Uterus (tissue), 2 donors: ENCODE measurements at regions not wholly inside any gene's neighbourhood (a gene's known extent, or its start where the extent isn't known, plus 50 kb on each side); places are given as distances from the start of the nearest gene placed in this dataset.

ENCODE experiments used
- POLR2A ChIP-seq, 2 donors: fragments of 450-650 bp; IDR thresholded peaks; one replicate each; pipeline ENCODE4 v1.6.1; 2016; ENCODE audit warnings: antibody characterized with exemption in 2 of 2, mild to moderate bottlenecking in 1 of 2, moderate library complexity in 1 of 2
- TF ChIP-seq, protein P1 (sequence below), 4 experiments: fragments of 200-600 bp in 2 of 4; fragments of 450-650 bp in 2 of 4; sonication (generic) in 2 of 4; IDR thresholded peaks; one replicate each; pipeline ENCODE4 v1.5.1; 2016 to 2019; ENCODE audit warnings: antibody characterized with exemption in 4 of 4, mild to moderate bottlenecking in 2 of 4, moderate library complexity in 1 of 4

DNA sequence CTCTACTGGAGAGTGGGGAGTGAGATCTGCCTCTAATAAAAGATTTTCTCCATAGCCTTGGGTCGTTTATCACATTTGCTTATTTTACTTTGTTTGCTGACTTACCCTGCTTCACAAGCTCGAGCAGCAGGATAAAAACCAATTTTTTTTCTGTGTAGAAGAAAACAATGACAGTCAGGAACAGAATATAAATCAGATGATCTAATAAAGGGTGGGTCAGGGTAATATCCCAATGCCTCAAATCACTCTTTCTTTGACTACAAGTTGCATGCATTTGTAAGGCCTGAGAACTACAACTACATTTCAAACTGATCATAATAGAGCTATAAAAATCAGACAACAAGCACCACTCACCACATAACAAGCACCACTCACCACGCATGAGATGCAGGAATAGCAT, 174.4 kb upstream of the ADARB2 start:
- TF ChIP-seq, protein P1, sequence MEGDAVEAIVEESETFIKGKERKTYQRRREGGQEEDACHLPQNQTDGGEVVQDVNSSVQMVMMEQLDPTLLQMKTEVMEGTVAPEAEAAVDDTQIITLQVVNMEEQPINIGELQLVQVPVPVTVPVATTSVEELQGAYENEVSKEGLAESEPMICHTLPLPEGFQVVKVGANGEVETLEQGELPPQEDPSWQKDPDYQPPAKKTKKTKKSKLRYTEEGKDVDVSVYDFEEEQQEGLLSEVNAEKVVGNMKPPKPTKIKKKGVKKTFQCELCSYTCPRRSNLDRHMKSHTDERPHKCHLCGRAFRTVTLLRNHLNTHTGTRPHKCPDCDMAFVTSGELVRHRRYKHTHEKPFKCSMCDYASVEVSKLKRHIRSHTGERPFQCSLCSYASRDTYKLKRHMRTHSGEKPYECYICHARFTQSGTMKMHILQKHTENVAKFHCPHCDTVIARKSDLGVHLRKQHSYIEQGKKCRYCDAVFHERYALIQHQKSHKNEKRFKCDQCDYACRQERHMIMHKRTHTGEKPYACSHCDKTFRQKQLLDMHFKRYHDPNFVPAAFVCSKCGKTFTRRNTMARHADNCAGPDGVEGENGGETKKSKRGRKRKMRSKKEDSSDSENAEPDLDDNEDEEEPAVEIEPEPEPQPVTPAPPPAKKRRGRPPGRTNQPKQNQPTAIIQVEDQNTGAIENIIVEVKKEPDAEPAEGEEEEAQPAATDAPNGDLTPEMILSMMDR (IDR thresholded peaks at IDR 0.05) = no peak
- no peak for TF ChIP-seq POLR2A (IDR thresholded peaks at IDR 0.05)
